ENCODE measurements at regions not wholly inside any gene's neighbourhood (a gene's known extent, or its start where the extent isn't known, plus 50 kb on each side); places are given as distances from the start of the nearest gene placed in this dataset.
A peak's percentile ranks its signal among the peaks of the same experiment; 100 is the strongest.

- H3K27ac Mint-ChIP-seq: no peak overlapping the region
- ATAC-seq (no peak), DNase-seq (no peak)
- POLR2A ChIA-PET: no interaction called here
- no peak overlapping the region for H3K4me3 Mint-ChIP-seq
- H3K9me3 Mint-ChIP-seq (ENCODE audit: insufficient read depth): no peaks in the 10 kb centered on the region
- H3K4me1 Mint-ChIP-seq (ENCODE audit: low read depth): peaks cover 13% of the 10 kb centered on the region
- H3K36me3 Mint-ChIP-seq (ENCODE audit: low read depth): no peaks in the 10 kb centered on the region
- H3K27me3 Mint-ChIP-seq (ENCODE audit: low read depth): no peaks in the 10 kb centered on the region
- CTCF ChIA-PET: interaction anchor here (0.7 to 1.6 kb wide), 4 partner anchors 12 to 121 kb away, joined by 3 to 4 read pairs (median 3); no protein-coding TSS in a partner anchor
Measured at GRCh38 chr1:234533975-234534876, 55.2 kb upstream of the TARBP1 start.

GRCh38 chr1:234533034-234533891 lies 54.3 kb upstream of the TARBP1 start:
- Mint-ChIP-seq H3K4me3 (no peak overlapping the region), H3K27ac (no peak overlapping the region), H3K36me3 (ENCODE audit: low read depth) (no peaks in the 10 kb centered on the region), H3K9me3 (ENCODE audit: insufficient read depth) (no peaks in the 10 kb centered on the region), H3K27me3 (ENCODE audit: low read depth) (peaks cover 6% of the 10 kb centered on the region), H3K4me1 (ENCODE audit: low read depth) (peaks cover 22% of the 10 kb centered on the region)
- DNase-seq (no peak), ATAC-seq (no peak)
- POLR2A ChIA-PET: no interaction called here
- CTCF ChIA-PET: interaction anchor here (0.7 to 1.6 kb wide), 3 partner anchors 34 to 120 kb away, joined by 3 to 4 read pairs (median 3); no protein-coding TSS in a partner anchor

GRCh38 chr1:234532503-234532922 lies 53.5 kb upstream of the TARBP1 start:
- CTCF ChIA-PET: interaction anchor here (1.5 to 1.6 kb wide), 2 partner anchors 33 to 65 kb away, joined by 3 to 4 read pairs; no protein-coding TSS in a partner anchor
- POLR2A ChIA-PET: no interaction called here

GRCh38 chr1:234531151-234531635 lies 52.2 kb upstream of the TARBP1 start:
- Mint-ChIP-seq H3K27me3 (ENCODE audit: low read depth) (peaks cover 9% of the 10 kb centered on the region), H3K4me3 (no peak overlapping the region), H3K4me1 (ENCODE audit: low read depth) (peaks cover 23% of the 10 kb centered on the region), H3K9me3 (ENCODE audit: insufficient read depth) (no peaks in the 10 kb centered on the region), H3K36me3 (ENCODE audit: low read depth) (no peaks in the 10 kb centered on the region), H3K27ac (no peak overlapping the region)
- CTCF ChIA-PET: no interaction called here
- DNase-seq (no peak), ATAC-seq (no peak)
- POLR2A ChIA-PET: no interaction called here

More at GRCh38 chr1:234532503-234532922, 53.5 kb upstream of the TARBP1 start:
- Mint-ChIP-seq H3K36me3 (ENCODE audit: low read depth) (no peaks in the 10 kb centered on the region), H3K9me3 (ENCODE audit: insufficient read depth) (no peaks in the 10 kb centered on the region), H3K27me3 (ENCODE audit: low read depth) (peaks cover 9% of the 10 kb centered on the region), H3K27ac (no peak overlapping the region), H3K4me3 (no peak overlapping the region), H3K4me1 (ENCODE audit: low read depth) (peaks cover 23% of the 10 kb centered on the region)
- DNase-seq: no peak
- no peak for ATAC-seq

- H3K27ac Mint-ChIP-seq: no peak overlapping the region
- DNase-seq: no peak
- POLR2A ChIA-PET: interaction anchor here (1.7 kb wide), 1 partner anchor 10 kb away, joined by 6 read pairs; no protein-coding TSS in a partner anchor
- H3K4me3 Mint-ChIP-seq: no peak overlapping the region
- CTCF ChIA-PET: interaction anchor here (1.3 to 2.0 kb wide), 2 partner anchors 27 to 67 kb away, joined by 3 to 7 read pairs; no protein-coding TSS in a partner anchor
- H3K9me3 Mint-ChIP-seq (ENCODE audit: insufficient read depth): no peaks in the 10 kb centered on the region
- ATAC-seq: no peak
- H3K4me1 Mint-ChIP-seq (ENCODE audit: low read depth): peaks cover 26% of the 10 kb centered on the region
- no peaks in the 10 kb centered on the region for H3K36me3 Mint-ChIP-seq (ENCODE audit: low read depth)
- peaks cover 9% of the 10 kb centered on the region for H3K27me3 Mint-ChIP-seq (ENCODE audit: low read depth)
Measured at GRCh38 chr1:234530672-234531071, 51.7 kb upstream of the TARBP1 start.

- CTCF ChIA-PET: interaction anchor here (0.9 to 2.0 kb wide), 6 partner anchors 14 to 554 kb away, joined by 3 to 8 read pairs (median 5); no protein-coding TSS in a partner anchor
- H3K36me3 Mint-ChIP-seq (ENCODE audit: low read depth): no peaks in the 10 kb centered on the region
- no peak for DNase-seq
- H3K27me3 Mint-ChIP-seq (ENCODE audit: low read depth): peaks cover 9% of the 10 kb centered on the region
- ATAC-seq: peak; percentile 60
- no peak overlapping the region for H3K4me3 Mint-ChIP-seq
- H3K9me3 Mint-ChIP-seq (ENCODE audit: insufficient read depth): no peaks in the 10 kb centered on the region
- H3K27ac Mint-ChIP-seq: no peak overlapping the region
- POLR2A ChIA-PET: interaction anchor here (0.7 to 1.7 kb wide), 2 partner anchors 10 to 69 kb away, joined by 4 to 6 read pairs; no protein-coding TSS in a partner anchor
- peaks cover 33% of the 10 kb centered on the region for H3K4me1 Mint-ChIP-seq (ENCODE audit: low read depth)
Measured at GRCh38 chr1:234529950-234530237, 50.9 kb upstream of the TARBP1 start.

- CTCF ChIA-PET: interaction anchor here (0.6 to 2.0 kb wide), 8 partner anchors 10 to 980 kb away, joined by 3 to 8 read pairs (median 3); no protein-coding TSS in a partner anchor
- Mint-ChIP-seq H3K36me3 (ENCODE audit: low read depth) (no peaks in the 10 kb centered on the region), H3K27ac (no peak overlapping the region), H3K4me3 (no peak overlapping the region), H3K9me3 (ENCODE audit: insufficient read depth) (no peaks in the 10 kb centered on the region), H3K4me1 (ENCODE audit: low read depth) (peaks cover 33% of the 10 kb centered on the region), H3K27me3 (ENCODE audit: low read depth) (peaks cover 9% of the 10 kb centered on the region)
- ATAC-seq: peak; percentile 35
- no peak for DNase-seq
- POLR2A ChIA-PET: interaction anchor here (0.7 to 1.7 kb wide), 2 partner anchors 11 to 70 kb away, joined by 4 to 6 read pairs; no protein-coding TSS in a partner anchor
Measured at GRCh38 chr1:234529095-234529949, 50.3 kb upstream of the TARBP1 start.
